ENCODE measurements at regions not wholly inside any gene's neighbourhood (a gene's known extent, or its start where the extent isn't known, plus 50 kb on each side); places are given as distances from the start of the nearest gene placed in this dataset.

DNA sequence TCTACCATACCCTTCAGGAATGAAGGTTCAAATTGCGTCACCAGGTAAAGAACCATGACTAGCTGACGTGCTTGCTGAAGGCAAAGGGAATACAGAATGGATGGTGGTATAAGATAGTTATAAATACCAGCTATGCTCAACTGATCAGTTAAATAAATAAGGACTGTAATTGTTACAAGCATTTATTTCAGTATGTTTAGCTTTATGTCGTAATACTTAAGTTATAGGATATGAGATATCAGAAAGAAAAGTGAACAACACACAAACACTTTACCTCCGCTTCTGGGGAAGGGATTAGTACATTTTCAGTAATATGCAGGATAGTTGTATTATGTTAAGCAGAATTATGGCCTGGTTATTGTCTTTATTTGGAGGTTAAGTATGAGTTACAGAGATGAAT lies 416.1 kb downstream of the BTG1 start:
- ATAC-seq, result no peak
- Histone ChIP-seq H3K4me1 (ENCODE audit: control insufficient read depth, insufficient read depth, low read length) (no peaks in the 10 kb centered on the region), H3K9me3 (ENCODE audit: control insufficient read depth, insufficient read depth, low read depth, low read length) (no peaks in the 10 kb centered on the region), H3K4me3 (ENCODE audit: low read depth in 2 of 2, low read length in 2 of 2) (no peak overlapping the region), H3K27me3 (ENCODE audit: control insufficient read depth, insufficient read depth, low read length) (no peaks in the 10 kb centered on the region), H3K27ac (ENCODE audit: low read length) (no peak overlapping the region), H3K36me3 (ENCODE audit: control insufficient read depth, insufficient read depth, low read length) (no peaks in the 10 kb centered on the region)
- in situ Hi-C loops (cut with HindIII; ENCODE audit: low pct_unique_long_range_greater_than_20kb, low sequenced_read_pairs) (no loop called here), intact Hi-C loops (cut with micrococcal nuclease; ENCODE audit: unreplicated experiment) (no loop called here)
- CTCF ChIA-PET, result no interaction called here
- DNase-seq (ENCODE audit: low read depth, low spot score), result no peak
- POLR2A ChIA-PET, result no interaction called here
- TF ChIP-seq, protein P1, sequence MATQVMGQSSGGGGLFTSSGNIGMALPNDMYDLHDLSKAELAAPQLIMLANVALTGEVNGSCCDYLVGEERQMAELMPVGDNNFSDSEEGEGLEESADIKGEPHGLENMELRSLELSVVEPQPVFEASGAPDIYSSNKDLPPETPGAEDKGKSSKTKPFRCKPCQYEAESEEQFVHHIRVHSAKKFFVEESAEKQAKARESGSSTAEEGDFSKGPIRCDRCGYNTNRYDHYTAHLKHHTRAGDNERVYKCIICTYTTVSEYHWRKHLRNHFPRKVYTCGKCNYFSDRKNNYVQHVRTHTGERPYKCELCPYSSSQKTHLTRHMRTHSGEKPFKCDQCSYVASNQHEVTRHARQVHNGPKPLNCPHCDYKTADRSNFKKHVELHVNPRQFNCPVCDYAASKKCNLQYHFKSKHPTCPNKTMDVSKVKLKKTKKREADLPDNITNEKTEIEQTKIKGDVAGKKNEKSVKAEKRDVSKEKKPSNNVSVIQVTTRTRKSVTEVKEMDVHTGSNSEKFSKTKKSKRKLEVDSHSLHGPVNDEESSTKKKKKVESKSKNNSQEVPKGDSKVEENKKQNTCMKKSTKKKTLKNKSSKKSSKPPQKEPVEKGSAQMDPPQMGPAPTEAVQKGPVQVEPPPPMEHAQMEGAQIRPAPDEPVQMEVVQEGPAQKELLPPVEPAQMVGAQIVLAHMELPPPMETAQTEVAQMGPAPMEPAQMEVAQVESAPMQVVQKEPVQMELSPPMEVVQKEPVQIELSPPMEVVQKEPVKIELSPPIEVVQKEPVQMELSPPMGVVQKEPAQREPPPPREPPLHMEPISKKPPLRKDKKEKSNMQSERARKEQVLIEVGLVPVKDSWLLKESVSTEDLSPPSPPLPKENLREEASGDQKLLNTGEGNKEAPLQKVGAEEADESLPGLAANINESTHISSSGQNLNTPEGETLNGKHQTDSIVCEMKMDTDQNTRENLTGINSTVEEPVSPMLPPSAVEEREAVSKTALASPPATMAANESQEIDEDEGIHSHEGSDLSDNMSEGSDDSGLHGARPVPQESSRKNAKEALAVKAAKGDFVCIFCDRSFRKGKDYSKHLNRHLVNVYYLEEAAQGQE (IDR thresholded peaks at IDR 0.05; ENCODE audit: insufficient read depth in 1 of 2, low read depth in 2 of 2, low read length in 1 of 2), result no peak
- TF ChIP-seq POLR2AphosphoS5 (IDR thresholded peaks at IDR 0.05; ENCODE audit: low read depth, low read length), result no peak
- no peak for TF ChIP-seq TCF7L2 (IDR thresholded peaks at IDR 0.05; ENCODE audit: low read depth, low read length)
- TF ChIP-seq CTCF (IDR thresholded peaks at IDR 0.05), result no peak
- no peak for TF ChIP-seq SIN3A (IDR thresholded peaks at IDR 0.05; ENCODE audit: borderline replicate concordance, insufficient read depth, low read depth, low read length)
- BruUV-seq (replicated peaks), result no TSS peak

GRCh38 chr12:91723191-91723590 lies 422.5 kb downstream of the BTG1 start:
- H3K27ac ChIP-seq (ENCODE audit: low read length), result no peak overlapping the region
- BruUV-seq (replicated peaks), result no TSS peak
- TF ChIP-seq POLR2AphosphoS5 (IDR thresholded peaks at IDR 0.05; ENCODE audit: low read depth, low read length) (no peak), TCF7L2 (IDR thresholded peaks at IDR 0.05; ENCODE audit: low read depth, low read length) (no peak), CTCF (IDR thresholded peaks at IDR 0.05) (no peak), SIN3A (IDR thresholded peaks at IDR 0.05; ENCODE audit: borderline replicate concordance, insufficient read depth, low read depth, low read length) (no peak)
- TF ChIP-seq, protein P1 (IDR thresholded peaks at IDR 0.05; ENCODE audit: insufficient read depth in 1 of 2, low read depth in 2 of 2, low read length in 1 of 2), result no peak

More at GRCh38 chr12:91723191-91723590, 422.5 kb downstream of the BTG1 start:
- H3K4me3 ChIP-seq (ENCODE audit: low read depth in 2 of 2, low read length in 2 of 2), result no peak overlapping the region
- H3K4me1 ChIP-seq (ENCODE audit: control insufficient read depth, insufficient read depth, low read length), result no peaks in the 10 kb centered on the region
- no peaks in the 10 kb centered on the region for H3K9me3 ChIP-seq (ENCODE audit: control insufficient read depth, insufficient read depth, low read depth, low read length)
- no peaks in the 10 kb centered on the region for H3K27me3 ChIP-seq (ENCODE audit: control insufficient read depth, insufficient read depth, low read length)
- no peak for DNase-seq (ENCODE audit: low read depth, low spot score)
- ATAC-seq, result no peak
- intact Hi-C loops (cut with micrococcal nuclease; ENCODE audit: unreplicated experiment) (no loop called here), in situ Hi-C loops (cut with HindIII; ENCODE audit: low pct_unique_long_range_greater_than_20kb, low sequenced_read_pairs) (no loop called here)
- CTCF ChIA-PET, result no interaction called here
- H3K36me3 ChIP-seq (ENCODE audit: control insufficient read depth, insufficient read depth, low read length), result no peaks in the 10 kb centered on the region
- POLR2A ChIA-PET, result no interaction called here
